Natural killer cell treated with Interleukin-12 subunit alpha and Interleukin-12 subunit beta and Interleukin-15 and Interleukin-18, amount 100 ng/mL, for 72 hours (primary cell): ENCODE measurements at regions not wholly inside any gene's neighbourhood (a gene's known extent, or its start where the extent isn't known, plus 50 kb on each side); places are given as distances from the start of the nearest gene placed in this dataset.
"Not testable (repeated sequence)": the region's sequence is repeated elsewhere in the genome, so short reads cannot be mapped to it uniquely, and the experiment has no call there.

Experiments
- ATAC-seq, 2 donors: fragments of 150-1000 bp; cut with Tn5 transposase in 1 of 2; sonication (Bioruptor Pico), chemical (Tn5 transposase) in 1 of 2; 2 replicates each; pipeline ENCODE4 v1.10.0; 2021
- DNase-seq: peaks from one replicate; pipeline ENCODE4 v3.0.0; 2022; ENCODE audit warnings: low spot score
- H3K27ac Mint-ChIP-seq, 2 donors: 1 replicate in 1 of 2; 2 replicates in 1 of 2; pipeline ENCODE4 v1.8.0; 2022; ENCODE audit warnings: mixed read lengths in 2 of 2, mild to moderate bottlenecking in 1 of 2, moderate library complexity in 1 of 2
- H3K27me3 Mint-ChIP-seq, 2 donors: 1 replicate in 1 of 2; 2 replicates in 1 of 2; pipeline ENCODE4 v1.8.0; 2022; ENCODE audit warnings: mixed read lengths in 2 of 2
- H3K36me3 Mint-ChIP-seq: one replicate; pipeline ENCODE4 v1.8.0; 2022; ENCODE audit warnings: mixed read lengths
- H3K4me1 Mint-ChIP-seq, 2 donors: 1 replicate in 1 of 2; 2 replicates in 1 of 2; pipeline ENCODE4 v1.8.0; 2022; ENCODE audit warnings: low read depth in 2 of 2, mixed read lengths in 2 of 2, mild to moderate bottlenecking in 1 of 2
- H3K4me3 Mint-ChIP-seq: one replicate; pipeline ENCODE4 v1.8.0; 2022; ENCODE audit warnings: mixed read lengths
- H3K9me3 Mint-ChIP-seq: 2 replicates; pipeline ENCODE4 v1.8.0; 2022; ENCODE audit warnings: mixed read lengths

- H3K27ac Mint-ChIP-seq, H3K4me1 Mint-ChIP-seq, DNase-seq, H3K4me3 Mint-ChIP-seq, H3K9me3 Mint-ChIP-seq, ATAC-seq: not testable (repeated sequence)
- Mint-ChIP-seq H3K27me3 (peaks cover 23 to 25% of the 10 kb centered on the region in 2 donors), H3K36me3 (peaks cover 24% of the 10 kb centered on the region)
These were observed 110.2 kb downstream of the TENT5C start for GRCh38 chr1:117716030-117716429.

GRCh38 chr1:117717980-117718379 is 112.1 kb downstream of the TENT5C start:
- H3K9me3 Mint-ChIP-seq, DNase-seq, H3K27ac Mint-ChIP-seq, ATAC-seq, H3K4me1 Mint-ChIP-seq, H3K4me3 Mint-ChIP-seq: not testable (repeated sequence)
- Mint-ChIP-seq H3K36me3 (peaks cover 33% of the 10 kb centered on the region), H3K27me3 (peaks cover 32 to 33% of the 10 kb centered on the region in 2 donors)

- H3K4me3 Mint-ChIP-seq, DNase-seq, H3K27ac Mint-ChIP-seq, H3K4me1 Mint-ChIP-seq, H3K9me3 Mint-ChIP-seq, ATAC-seq: not testable (repeated sequence)
- H3K27me3 Mint-ChIP-seq: peaks cover 35 to 38% of the 10 kb centered on the region in 2 donors
- peaks cover 37% of the 10 kb centered on the region for H3K36me3 Mint-ChIP-seq
These were observed 112.7 kb downstream of the TENT5C start for GRCh38 chr1:117718596-117718995.

GRCh38 chr1:117719004-117719403 is 113.2 kb downstream of the TENT5C start:
- no peak overlapping the region for H3K27ac Mint-ChIP-seq
- peaks cover 4% of the 10 kb centered on the region for H3K9me3 Mint-ChIP-seq
- ATAC-seq (no peak), DNase-seq (no peak)
- no peak overlapping the region for H3K4me3 Mint-ChIP-seq
- peaks cover 41% of the 10 kb centered on the region for H3K36me3 Mint-ChIP-seq
- H3K27me3 Mint-ChIP-seq: peaks cover 36 to 42% of the 10 kb centered on the region in 2 donors
- H3K4me1 Mint-ChIP-seq: no peaks in the 10 kb centered on the region

GRCh38 chr1:117732065-117732797 is 126.4 kb downstream of the TENT5C start:
- Mint-ChIP-seq H3K36me3 (peaks cover 21% of the 10 kb centered on the region), H3K9me3 (peaks cover 10% of the 10 kb centered on the region), H3K27me3 (peaks cover 5 to 13% of the 10 kb centered on the region in 2 donors), H3K4me3 (no peak overlapping the region), H3K27ac (no peak overlapping the region), H3K4me1 (peaks cover 9 to 11% of the 10 kb centered on the region in 2 donors)
- no peak for DNase-seq
- peak in 1 of 2 donors; percentile 28 for ATAC-seq

GRCh38 chr1:117732956-117733355 is 127.1 kb downstream of the TENT5C start:
- no peak overlapping the region for H3K27ac Mint-ChIP-seq
- ATAC-seq (no peak), DNase-seq (no peak)
- H3K27me3 Mint-ChIP-seq: peaks cover 0 to 11% of the 10 kb centered on the region in 2 donors
- peaks cover 4% of the 10 kb centered on the region for H3K9me3 Mint-ChIP-seq
- peaks cover 9 to 11% of the 10 kb centered on the region in 2 donors for H3K4me1 Mint-ChIP-seq
- H3K4me3 Mint-ChIP-seq: no peak overlapping the region
- peaks cover 14% of the 10 kb centered on the region for H3K36me3 Mint-ChIP-seq

GRCh38 chr1:117734403-117734802 is 128.6 kb downstream of the TENT5C start:
- peaks cover under 1% of the 10 kb centered on the region for H3K36me3 Mint-ChIP-seq
- DNase-seq (no peak), ATAC-seq (peak in 1 of 2 donors; percentile 24)
- no peaks in the 10 kb centered on the region for H3K9me3 Mint-ChIP-seq
- no peak overlapping the region for H3K4me3 Mint-ChIP-seq
- H3K4me1 Mint-ChIP-seq: peaks cover 9 to 11% of the 10 kb centered on the region in 2 donors
- H3K27me3 Mint-ChIP-seq: peaks cover 0 to 10% of the 10 kb centered on the region in 2 donors
- peak overlapping the region; percentile 86 to 90 for H3K27ac Mint-ChIP-seq

GRCh38 chr1:117735045-117735992 is 129.5 kb downstream of the TENT5C start:
- Mint-ChIP-seq H3K36me3 (no peaks in the 10 kb centered on the region), H3K9me3 (no peaks in the 10 kb centered on the region), H3K4me3 (peak overlapping the region; percentile 86), H3K27ac (peak overlapping the region; percentile 86 to 90), H3K4me1 (peaks cover 9 to 11% of the 10 kb centered on the region in 2 donors), H3K27me3 (peaks cover 0 to 9% of the 10 kb centered on the region in 2 donors)
- DNase-seq (no peak), ATAC-seq (peak; percentile 70 to 83)

- no peak overlapping the region for H3K27ac Mint-ChIP-seq
- peaks cover 14 to 40% of the 10 kb centered on the region in 2 donors for H3K27me3 Mint-ChIP-seq
- H3K36me3 Mint-ChIP-seq: peaks cover 3% of the 10 kb centered on the region
- no peaks in the 10 kb centered on the region for H3K9me3 Mint-ChIP-seq
- DNase-seq (no peak), ATAC-seq (no peak)
- no peak overlapping the region for H3K4me3 Mint-ChIP-seq
- peaks cover 8 to 10% of the 10 kb centered on the region in 2 donors for H3K4me1 Mint-ChIP-seq
These were observed 133.7 kb downstream of the TENT5C start for GRCh38 chr1:117739504-117739903.

- Mint-ChIP-seq H3K9me3 (no peaks in the 10 kb centered on the region), H3K36me3 (peaks cover 5% of the 10 kb centered on the region), H3K4me1 (peaks cover under 1 to 2% of the 10 kb centered on the region in 2 donors), H3K27ac (no peak overlapping the region), H3K27me3 (peaks cover 17 to 42% of the 10 kb centered on the region in 2 donors), H3K4me3 (no peak overlapping the region)
- DNase-seq (no peak), ATAC-seq (no peak)
These were observed 134.6 kb downstream of the TENT5C start for GRCh38 chr1:117740496-117740895.

GRCh38 chr1:117746565-117746964 is 140.7 kb downstream of the TENT5C start:
- not testable (repeated sequence) for H3K9me3 Mint-ChIP-seq, DNase-seq, H3K4me3 Mint-ChIP-seq, ATAC-seq, H3K27ac Mint-ChIP-seq, H3K4me1 Mint-ChIP-seq
- peaks cover 11% of the 10 kb centered on the region for H3K36me3 Mint-ChIP-seq
- peaks cover 46 to 56% of the 10 kb centered on the region in 2 donors for H3K27me3 Mint-ChIP-seq

- Mint-ChIP-seq H3K27ac (no peak overlapping the region), H3K4me1 (no peaks in the 10 kb centered on the region), H3K4me3 (no peak overlapping the region), H3K36me3 (peaks cover 11% of the 10 kb centered on the region), H3K9me3 (no peaks in the 10 kb centered on the region), H3K27me3 (peaks cover 47% of the 10 kb centered on the region in 2 donors)
- ATAC-seq (no peak), DNase-seq (no peak)
These were observed 141.8 kb downstream of the TENT5C start for GRCh38 chr1:117747605-117748004.

GRCh38 chr1:117751321-117751720 is 145.5 kb downstream of the TENT5C start:
- Mint-ChIP-seq H3K27me3 (peaks cover 30 to 34% of the 10 kb centered on the region in 2 donors), H3K27ac (no peak overlapping the region), H3K4me1 (peaks cover 8 to 11% of the 10 kb centered on the region in 2 donors), H3K9me3 (no peaks in the 10 kb centered on the region), H3K36me3 (peaks cover 2% of the 10 kb centered on the region), H3K4me3 (no peak overlapping the region)
- DNase-seq (no peak), ATAC-seq (no peak)
